ENCODE measurements at regions not wholly inside any gene's neighbourhood (a gene's known extent, or its start where the extent isn't known, plus 50 kb on each side); places are given as distances from the start of the nearest gene placed in this dataset.

GRCh38 chr2:157053876-157054275 is 203.6 kb upstream of the GALNT5 start:
- Mint-ChIP-seq H3K4me3 (no peak overlapping the region), H3K4me1 (no peaks in the 10 kb centered on the region), H3K27ac (no peak overlapping the region), H3K9me3 (no peaks in the 10 kb centered on the region), H3K36me3 (no peaks in the 10 kb centered on the region)
- ATAC-seq (no peak), DNase-seq (ENCODE audit: low spot score in 2 of 2) (no peak)

DNA sequence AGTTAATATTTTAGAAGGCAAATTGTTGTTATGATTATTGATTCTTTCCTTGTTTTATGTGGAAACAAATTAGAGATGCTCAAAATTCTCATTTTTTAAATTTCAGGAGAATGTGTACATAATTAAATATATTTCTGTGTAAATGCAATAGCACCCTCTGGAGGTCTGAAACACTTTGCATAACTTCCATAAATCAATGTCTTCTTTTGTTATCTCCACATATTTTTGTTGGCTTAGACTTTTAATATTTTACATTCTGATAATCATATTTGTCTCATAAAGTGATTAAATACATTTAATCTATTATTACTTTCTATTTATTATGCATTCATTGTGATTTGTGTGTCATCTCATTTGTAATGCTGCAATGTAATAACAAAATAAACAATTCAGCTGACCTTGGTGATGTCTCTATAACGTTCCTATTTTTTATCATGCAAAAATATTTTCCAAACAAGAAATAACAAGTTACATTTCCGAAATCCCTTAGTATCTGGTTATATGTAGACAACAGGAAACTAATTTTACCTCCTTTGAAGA is 201.8 kb upstream of the GALNT5 start:
- DNase-seq (ENCODE audit: low spot score in 2 of 2) = no peak
- H3K36me3 Mint-ChIP-seq = no peaks in the 10 kb centered on the region
- no peak overlapping the region for H3K4me3 Mint-ChIP-seq
- H3K27ac Mint-ChIP-seq = no peak overlapping the region
- no peaks in the 10 kb centered on the region for H3K9me3 Mint-ChIP-seq
- H3K4me1 Mint-ChIP-seq = no peaks in the 10 kb centered on the region
- no peak for ATAC-seq

GRCh38 chr2:157056200-157056676 is 201.3 kb upstream of the GALNT5 start:
- DNase-seq (ENCODE audit: low spot score in 2 of 2) = no peak
- no peak overlapping the region for H3K4me3 Mint-ChIP-seq
- no peak overlapping the region for H3K27ac Mint-ChIP-seq
- ATAC-seq = no peak
- no peaks in the 10 kb centered on the region for H3K4me1 Mint-ChIP-seq
- no peaks in the 10 kb centered on the region for H3K36me3 Mint-ChIP-seq
- no peaks in the 10 kb centered on the region for H3K9me3 Mint-ChIP-seq

DNA sequence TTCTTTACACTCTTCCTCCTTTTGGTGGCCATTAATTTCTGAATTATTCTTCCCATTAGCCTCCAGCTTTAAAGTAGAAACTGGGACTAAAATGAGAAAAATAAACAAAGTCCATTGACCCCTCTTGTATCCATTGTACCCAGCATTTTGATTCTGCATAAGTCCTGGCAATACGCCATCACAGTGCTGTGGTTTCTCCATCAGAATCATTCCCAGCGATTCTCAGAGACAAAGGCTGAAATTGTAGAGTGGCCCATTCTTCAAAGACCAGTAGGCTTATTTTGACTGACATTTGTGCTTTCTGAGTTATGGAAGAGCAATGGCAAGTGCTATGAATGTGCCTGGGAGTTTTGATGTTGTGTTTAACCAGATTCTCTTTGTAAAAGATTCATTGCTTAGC is 199.3 kb upstream of the GALNT5 start:
- H3K4me3 Mint-ChIP-seq = no peak overlapping the region
- ATAC-seq (no peak), DNase-seq (ENCODE audit: low spot score in 2 of 2) (no peak)
- no peaks in the 10 kb centered on the region for H3K36me3 Mint-ChIP-seq
- H3K27ac Mint-ChIP-seq = no peak overlapping the region
- no peaks in the 10 kb centered on the region for H3K9me3 Mint-ChIP-seq
- no peaks in the 10 kb centered on the region for H3K4me1 Mint-ChIP-seq

GRCh38 chr2:157059036-157059435 is 198.5 kb upstream of the GALNT5 start:
- H3K4me1 Mint-ChIP-seq = no peaks in the 10 kb centered on the region
- DNase-seq (ENCODE audit: low spot score in 2 of 2) (no peak), ATAC-seq (no peak)
- no peak overlapping the region for H3K27ac Mint-ChIP-seq
- H3K4me3 Mint-ChIP-seq = no peak overlapping the region
- no peaks in the 10 kb centered on the region for H3K36me3 Mint-ChIP-seq
- no peaks in the 10 kb centered on the region for H3K9me3 Mint-ChIP-seq

DNA sequence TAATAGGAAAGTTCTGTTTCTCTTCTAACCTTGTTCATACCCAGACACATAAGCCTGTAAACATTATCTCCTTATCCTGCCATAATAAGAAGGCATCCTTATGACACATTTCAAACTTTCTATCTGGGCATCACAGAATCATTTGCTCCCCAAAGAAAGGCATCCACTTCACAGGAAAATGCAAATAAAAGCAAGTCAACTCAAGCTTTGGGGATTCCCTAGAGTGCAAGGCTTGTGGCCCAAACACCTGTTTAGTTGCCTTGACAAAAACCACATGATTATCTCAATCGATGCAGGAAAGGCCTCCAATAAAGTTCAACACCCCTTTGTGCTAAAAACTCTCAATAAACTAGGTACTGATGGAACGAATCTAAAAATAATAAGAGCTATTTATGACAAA is 195.7 kb upstream of the GALNT5 start:
- Mint-ChIP-seq H3K36me3 (no peaks in the 10 kb centered on the region), H3K4me3 (no peak overlapping the region), H3K27ac (no peak overlapping the region), H3K4me1 (no peaks in the 10 kb centered on the region), H3K9me3 (no peaks in the 10 kb centered on the region)
- DNase-seq (ENCODE audit: low spot score in 2 of 2) = no peak
- no peak for ATAC-seq

- Mint-ChIP-seq H3K36me3 (no peaks in the 10 kb centered on the region), H3K4me1 (no peaks in the 10 kb centered on the region), H3K27ac (no peak overlapping the region), H3K9me3 (peaks cover 4% of the 10 kb centered on the region), H3K4me3 (no peak overlapping the region)
- DNase-seq (ENCODE audit: low spot score in 2 of 2) (no peak), ATAC-seq (no peak)
These were observed 189.9 kb upstream of the GALNT5 start for GRCh38 chr2:157067562-157067961.

- no peaks in the 10 kb centered on the region for H3K4me1 Mint-ChIP-seq
- no peaks in the 10 kb centered on the region for H3K36me3 Mint-ChIP-seq
- H3K9me3 Mint-ChIP-seq = peaks cover 4% of the 10 kb centered on the region
- DNase-seq (ENCODE audit: low spot score in 2 of 2) (no peak), ATAC-seq (no peak)
- H3K27ac Mint-ChIP-seq = no peak overlapping the region
- H3K4me3 Mint-ChIP-seq = no peak overlapping the region
These were observed 189.3 kb upstream of the GALNT5 start for GRCh38 chr2:157068237-157068636.

DNA sequence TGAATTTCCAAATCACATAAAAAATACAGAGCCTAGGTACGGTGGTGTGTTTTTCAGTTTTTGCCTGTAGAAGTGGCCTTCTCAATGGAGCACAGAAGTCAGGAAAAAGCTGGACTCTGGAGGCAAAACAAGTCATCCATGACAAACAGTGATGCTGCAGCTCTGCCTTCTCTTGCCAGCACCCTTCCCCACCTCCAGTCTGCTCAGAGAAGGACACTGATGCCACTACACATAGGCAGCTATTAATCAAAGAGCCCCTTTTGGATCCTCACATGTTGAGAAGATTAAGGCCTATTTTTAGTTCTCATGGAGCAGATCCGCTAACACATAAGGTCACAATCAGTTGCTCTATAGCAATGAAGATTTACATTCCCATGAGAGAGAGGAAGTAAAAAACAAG is 181.6 kb upstream of the GALNT5 start:
- Mint-ChIP-seq H3K27ac (no peak overlapping the region), H3K4me1 (no peaks in the 10 kb centered on the region), H3K9me3 (peaks cover 2% of the 10 kb centered on the region), H3K36me3 (no peaks in the 10 kb centered on the region), H3K4me3 (no peak overlapping the region)
- DNase-seq (ENCODE audit: low spot score in 2 of 2) (no peak), ATAC-seq (no peak)

DNA sequence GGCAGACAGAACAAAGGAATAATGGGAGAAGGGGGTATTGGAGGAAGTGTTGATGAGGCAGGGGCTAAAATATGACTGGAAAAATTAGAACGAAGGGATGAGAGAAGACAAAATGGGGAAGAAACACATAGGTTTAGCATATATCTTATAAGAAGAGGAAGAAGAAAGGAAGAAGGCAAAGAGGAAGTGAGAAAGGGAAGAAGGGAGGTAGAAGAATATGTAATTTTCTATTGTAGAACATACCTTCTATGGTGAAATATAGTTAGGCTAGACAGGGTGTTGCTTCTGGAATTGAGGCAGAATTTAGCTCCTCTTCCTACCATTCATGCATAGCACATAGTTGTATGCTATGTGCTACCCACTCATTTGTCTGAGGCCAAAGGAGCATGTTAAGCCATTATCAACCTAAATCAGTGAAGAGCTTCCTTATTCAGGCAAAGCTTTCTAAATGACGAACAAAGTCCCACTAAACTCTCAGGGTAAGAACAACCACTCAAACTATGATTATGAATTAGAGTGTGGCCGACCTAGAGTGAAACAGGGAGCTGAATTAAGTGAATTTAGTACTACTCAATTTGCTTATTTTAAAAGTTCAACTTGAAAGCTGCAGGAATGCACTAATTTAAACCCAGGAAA is 180.9 kb upstream of the GALNT5 start:
- Mint-ChIP-seq H3K4me3 (no peak overlapping the region), H3K27ac (no peak overlapping the region), H3K4me1 (no peaks in the 10 kb centered on the region), H3K36me3 (no peaks in the 10 kb centered on the region), H3K9me3 (peaks cover 2% of the 10 kb centered on the region)
- ATAC-seq (no peak), DNase-seq (ENCODE audit: low spot score in 2 of 2) (no peak)

- H3K4me3 Mint-ChIP-seq = no peak overlapping the region
- no peaks in the 10 kb centered on the region for H3K36me3 Mint-ChIP-seq
- no peak for ATAC-seq
- H3K9me3 Mint-ChIP-seq = peaks cover 2% of the 10 kb centered on the region
- DNase-seq (ENCODE audit: low spot score in 2 of 2) = no peak
- H3K27ac Mint-ChIP-seq = no peak overlapping the region
- no peaks in the 10 kb centered on the region for H3K4me1 Mint-ChIP-seq
These were observed 179.7 kb upstream of the GALNT5 start for GRCh38 chr2:157077753-157078350.

GRCh38 chr2:157082950-157083349 is 174.6 kb upstream of the GALNT5 start:
- DNase-seq (ENCODE audit: low spot score in 2 of 2) = no peak
- no peak overlapping the region for H3K27ac Mint-ChIP-seq
- H3K36me3 Mint-ChIP-seq = no peaks in the 10 kb centered on the region
- H3K4me1 Mint-ChIP-seq = no peaks in the 10 kb centered on the region
- no peaks in the 10 kb centered on the region for H3K9me3 Mint-ChIP-seq
- H3K4me3 Mint-ChIP-seq = no peak overlapping the region
- ATAC-seq = no peak

DNA sequence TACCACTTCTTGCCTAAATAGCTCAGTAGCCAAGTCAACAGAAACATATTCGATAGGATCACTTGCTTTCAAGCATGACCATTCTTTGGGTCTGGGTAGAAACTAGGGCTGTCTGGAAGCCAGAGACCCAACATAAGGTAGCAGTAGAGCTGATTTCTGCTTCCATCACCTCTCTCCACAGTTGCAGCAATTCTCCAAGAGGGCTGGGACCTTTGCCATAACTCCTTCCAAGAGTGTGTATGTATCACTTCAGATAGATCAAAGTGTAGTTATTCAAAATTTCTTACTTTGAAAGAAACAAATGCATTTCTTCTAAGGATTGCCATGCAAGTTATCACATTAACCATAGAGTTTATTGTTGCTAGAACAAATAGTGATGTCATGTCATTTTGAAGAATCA is 172.0 kb upstream of the GALNT5 start:
- Mint-ChIP-seq H3K4me1 (no peaks in the 10 kb centered on the region), H3K27ac (no peak overlapping the region), H3K36me3 (no peaks in the 10 kb centered on the region), H3K9me3 (no peaks in the 10 kb centered on the region), H3K4me3 (no peak overlapping the region)
- DNase-seq (ENCODE audit: low spot score in 2 of 2) (no peak), ATAC-seq (no peak)

DNA sequence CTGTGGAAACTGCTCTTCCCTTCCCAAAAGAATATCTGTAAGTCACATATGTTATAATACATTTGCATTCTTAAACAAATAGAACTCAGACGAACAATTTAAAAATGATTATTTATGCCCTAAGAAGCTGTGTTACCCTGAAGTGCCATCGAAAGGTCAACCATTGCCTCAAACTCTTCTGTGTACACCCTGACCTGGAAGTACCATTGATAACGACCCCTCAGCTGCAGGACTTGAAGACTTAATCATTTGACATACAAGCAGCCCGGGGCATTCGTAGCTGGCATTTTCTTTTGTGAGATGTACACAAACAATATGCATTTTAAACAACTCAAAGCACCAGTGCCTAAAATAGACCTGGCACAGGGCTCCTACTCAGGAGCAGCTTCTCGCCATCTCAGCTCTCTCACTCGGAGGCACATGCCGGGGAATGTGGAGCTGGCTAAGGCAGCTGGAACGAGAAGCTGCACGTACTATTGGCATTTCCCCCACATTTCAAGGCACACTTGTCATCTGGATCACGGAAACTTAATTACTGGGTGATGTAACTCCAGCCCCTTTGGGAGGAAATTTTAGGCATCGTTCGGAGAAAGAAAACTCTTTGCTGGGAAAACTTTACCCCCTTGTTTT is 170.0 kb upstream of the GALNT5 start:
- H3K4me3 Mint-ChIP-seq = no peak overlapping the region
- H3K9me3 Mint-ChIP-seq = no peaks in the 10 kb centered on the region
- DNase-seq (ENCODE audit: low spot score in 2 of 2) (no peak), ATAC-seq (no peak)
- H3K27ac Mint-ChIP-seq = no peak overlapping the region
- H3K36me3 Mint-ChIP-seq = no peaks in the 10 kb centered on the region
- no peaks in the 10 kb centered on the region for H3K4me1 Mint-ChIP-seq

GRCh38 chr2:157093666-157094065 is 163.8 kb upstream of the GALNT5 start:
- Mint-ChIP-seq H3K4me1 (no peaks in the 10 kb centered on the region), H3K4me3 (no peak overlapping the region), H3K36me3 (no peaks in the 10 kb centered on the region), H3K9me3 (peaks cover 2% of the 10 kb centered on the region), H3K27ac (no peak overlapping the region)
- DNase-seq (ENCODE audit: low spot score in 2 of 2) (no peak), ATAC-seq (no peak)

GRCh38 chr2:157105372-157105771 is 152.1 kb upstream of the GALNT5 start:
- no peak for ATAC-seq
- Mint-ChIP-seq H3K36me3 (no peaks in the 10 kb centered on the region), H3K9me3 (peaks cover 9% of the 10 kb centered on the region), H3K4me3 (no peak overlapping the region), H3K27ac (no peak overlapping the region), H3K4me1 (no peaks in the 10 kb centered on the region)
- no peak for DNase-seq (ENCODE audit: low spot score in 2 of 2)
